GM18511 (cell line): ENCODE measurements at regions not wholly inside any gene's neighbourhood (a gene's known extent, or its start where the extent isn't known, plus 50 kb on each side); places are given as distances from the start of the nearest gene placed in this dataset.

Experiments used
- ATAC-seq: cut with Tn5 transposase; IDR thresholded peaks from one replicate; pipeline ENCODE4 v1.9.1; 2021; ENCODE audit warnings: mild to moderate bottlenecking, moderate library complexity; ENCODE audit not compliant: unreplicated experiment

DNA sequence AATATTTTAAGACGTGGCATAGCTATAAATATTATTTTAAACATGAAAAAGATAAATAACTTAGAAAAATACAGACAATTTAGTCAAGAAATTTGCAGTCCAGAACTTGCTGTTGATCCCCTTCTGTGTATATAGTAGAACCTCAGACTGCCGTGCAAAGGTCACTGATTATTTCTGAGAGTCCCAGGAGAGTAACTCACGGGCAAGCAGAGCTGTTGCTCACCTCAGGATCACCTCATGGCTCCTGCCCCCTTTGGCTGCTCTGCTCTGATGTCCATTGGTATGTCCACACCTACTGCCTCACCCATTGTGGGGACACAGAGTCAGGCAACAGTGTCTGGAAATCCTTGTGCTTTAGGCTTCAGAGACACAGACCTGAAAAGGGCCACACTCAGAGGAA, 392.9 kb upstream of the CELF4 start:
- no peak for ATAC-seq

- ATAC-seq: no peak
Observed at GRCh38 chr18:37956902-37957301, 391.3 kb upstream of the CELF4 start.

DNA sequence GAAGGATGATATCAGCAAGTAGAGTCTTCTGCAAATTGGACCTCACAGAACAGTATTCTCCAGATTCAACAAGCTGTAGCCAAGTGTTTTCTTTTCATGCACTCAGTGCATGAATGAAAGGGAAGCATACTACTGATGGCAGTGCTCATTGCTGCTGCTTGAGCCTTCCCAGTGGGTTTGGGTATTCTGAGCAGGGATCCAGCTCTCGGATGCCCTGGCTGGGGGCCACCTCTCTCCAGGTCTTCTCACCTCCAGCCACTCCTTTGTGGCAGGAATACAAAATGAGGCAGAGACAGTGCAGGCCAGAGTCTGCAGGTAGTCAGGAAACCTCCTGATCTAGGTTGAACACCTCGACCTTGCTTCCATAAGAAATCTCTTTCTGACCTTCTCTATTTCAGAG, 390.4 kb upstream of the CELF4 start:
- ATAC-seq: no peak

- ATAC-seq: no peak
Observed at GRCh38 chr18:37955201-37955600, 389.6 kb upstream of the CELF4 start.

DNA sequence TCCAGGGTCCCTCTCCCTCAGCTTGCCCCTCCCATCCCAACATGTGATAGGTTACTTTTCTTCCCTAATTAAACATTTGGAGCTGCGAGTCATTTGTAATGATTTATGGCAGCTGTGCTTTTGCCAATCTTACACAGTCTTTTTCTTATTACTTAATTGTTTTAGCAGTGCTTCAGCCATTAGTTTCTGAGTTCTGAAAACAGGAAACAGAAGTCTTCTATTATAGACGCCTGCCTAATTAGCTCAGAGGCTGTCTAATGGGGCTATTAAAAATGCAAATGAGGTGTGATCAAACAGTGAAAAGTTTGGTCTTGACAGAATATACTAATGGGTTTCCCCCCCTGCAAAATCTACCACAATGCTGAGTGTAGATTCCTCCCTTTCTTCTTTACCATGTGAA, 388.3 kb upstream of the CELF4 start:
- no peak for ATAC-seq

GRCh38 chr18:37948471-37948870, 382.9 kb upstream of the CELF4 start:
- ATAC-seq: no peak

DNA sequence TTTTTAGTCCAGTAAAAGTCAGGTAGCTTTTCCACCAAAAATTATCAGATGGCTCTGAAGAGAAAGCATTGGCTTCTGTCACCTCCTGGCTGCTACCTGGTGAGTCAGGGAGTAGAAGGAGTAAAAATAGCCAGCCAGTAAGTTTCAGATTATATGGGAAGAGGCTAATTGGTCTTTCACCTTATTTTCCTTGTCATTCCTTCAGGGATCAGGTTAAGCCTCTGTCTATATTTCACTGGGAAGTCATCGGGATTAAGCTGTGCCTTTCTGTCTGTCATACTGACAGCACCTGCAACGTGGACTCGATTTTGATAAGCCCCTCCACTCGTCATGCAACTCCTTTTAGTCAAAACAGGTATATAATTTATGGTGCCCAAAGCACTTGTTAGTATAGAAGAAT, 380.7 kb upstream of the CELF4 start:
- ATAC-seq: no peak

GRCh38 chr18:37944700-37945270, 379.2 kb upstream of the CELF4 start:
- ATAC-seq: no peak

DNA sequence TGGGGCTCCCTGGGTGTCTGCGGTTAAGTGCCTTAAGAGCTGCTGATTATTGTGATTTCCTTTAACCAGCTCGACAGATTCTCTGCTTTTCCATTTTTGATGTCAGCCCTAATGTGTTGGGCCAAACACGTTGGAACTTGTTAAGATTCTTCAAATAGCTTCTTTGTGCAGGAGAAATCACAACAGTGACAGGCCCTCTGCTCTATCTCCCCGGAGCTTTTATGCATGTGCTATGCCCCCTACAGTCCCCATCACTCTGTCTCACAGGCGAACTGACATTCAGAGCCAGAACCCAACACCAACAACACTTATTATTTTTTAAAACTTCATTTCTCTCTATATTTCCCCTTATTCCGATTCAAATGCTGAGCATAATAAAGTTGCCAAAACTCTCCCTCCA, 371.7 kb upstream of the CELF4 start:
- no peak for ATAC-seq

GRCh38 chr18:37935086-37935485, 369.5 kb upstream of the CELF4 start:
- ATAC-seq: no peak

DNA sequence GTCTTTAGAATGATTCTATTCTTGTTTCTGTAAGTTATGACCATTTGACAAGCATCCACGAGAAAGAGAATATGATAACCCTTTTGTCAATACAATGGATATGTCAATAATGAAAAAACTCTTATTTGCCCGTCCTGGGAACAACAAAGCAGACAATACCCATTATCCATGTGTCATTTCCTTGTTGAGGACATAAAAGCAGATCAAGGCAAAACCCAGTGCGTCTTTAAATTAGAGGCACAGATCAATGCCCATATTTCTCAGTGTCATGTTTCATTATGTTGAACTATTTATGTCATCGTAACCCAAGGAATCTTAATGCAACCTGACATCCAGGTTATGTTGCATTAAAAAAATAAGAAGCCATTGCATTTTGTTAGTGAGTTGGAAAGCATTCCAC, 365.0 kb upstream of the CELF4 start:
- ATAC-seq: no peak

DNA sequence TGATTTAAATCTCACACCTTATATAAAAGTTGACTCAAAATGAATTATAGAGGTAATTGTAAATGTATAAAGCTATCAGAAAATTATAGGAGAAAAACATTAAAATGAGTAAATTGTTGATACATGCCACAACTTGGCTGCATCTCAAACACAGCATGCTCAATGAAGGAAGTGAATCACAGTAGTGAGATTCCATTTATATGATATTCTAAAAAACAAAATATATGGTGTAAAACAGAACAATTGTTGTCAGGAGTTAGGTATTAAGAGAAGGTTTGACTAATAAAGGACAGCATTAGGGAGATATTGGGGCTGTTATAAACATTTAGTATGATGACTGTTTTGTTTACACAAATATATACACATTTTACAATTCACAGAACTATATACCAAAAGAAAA, 356.6 kb upstream of the CELF4 start:
- ATAC-seq: no peak

GRCh38 chr18:37920865-37921264, 355.3 kb upstream of the CELF4 start:
- ATAC-seq: no peak

DNA sequence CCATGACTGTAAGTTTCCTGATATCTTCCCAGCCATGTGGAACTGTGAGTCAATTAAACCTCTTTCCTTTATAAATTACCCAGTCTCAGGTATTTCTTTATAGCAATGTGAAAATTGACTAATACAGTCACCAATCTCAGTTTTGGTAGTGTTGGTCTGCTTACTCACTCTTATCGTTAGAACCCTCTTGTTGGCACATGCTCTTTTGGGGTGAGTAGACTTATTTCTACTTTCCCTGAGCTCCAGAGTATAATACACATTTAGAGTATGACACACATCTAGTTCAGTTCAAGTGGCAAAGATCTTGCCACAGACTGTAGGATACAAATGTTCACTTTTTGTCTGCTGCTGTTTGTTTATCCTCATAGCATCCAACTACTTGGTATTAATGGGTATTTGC, 347.5 kb upstream of the CELF4 start:
- ATAC-seq: no peak

- ATAC-seq: no peak
Observed at GRCh38 chr18:37902344-37902743, 336.7 kb upstream of the CELF4 start.

DNA sequence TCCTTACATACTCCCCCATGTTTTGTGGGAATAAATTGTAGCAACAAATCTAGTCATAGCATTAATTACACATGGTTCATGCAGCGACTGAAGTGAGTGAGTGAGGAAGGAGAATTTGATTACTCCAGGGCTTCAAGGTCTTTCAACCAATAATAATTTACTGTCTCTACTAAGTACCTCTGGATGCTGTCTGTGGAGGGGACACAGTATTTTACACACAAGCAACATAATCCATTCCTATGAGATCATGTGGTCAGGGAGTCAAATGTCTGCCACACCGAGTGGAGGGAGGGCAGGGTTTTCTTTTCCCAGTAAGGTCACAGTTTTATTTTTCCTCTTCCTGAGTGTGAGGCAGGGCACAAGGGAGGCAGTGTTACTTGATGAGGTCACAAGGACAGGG, 334.7 kb upstream of the CELF4 start:
- ATAC-seq: no peak

DNA sequence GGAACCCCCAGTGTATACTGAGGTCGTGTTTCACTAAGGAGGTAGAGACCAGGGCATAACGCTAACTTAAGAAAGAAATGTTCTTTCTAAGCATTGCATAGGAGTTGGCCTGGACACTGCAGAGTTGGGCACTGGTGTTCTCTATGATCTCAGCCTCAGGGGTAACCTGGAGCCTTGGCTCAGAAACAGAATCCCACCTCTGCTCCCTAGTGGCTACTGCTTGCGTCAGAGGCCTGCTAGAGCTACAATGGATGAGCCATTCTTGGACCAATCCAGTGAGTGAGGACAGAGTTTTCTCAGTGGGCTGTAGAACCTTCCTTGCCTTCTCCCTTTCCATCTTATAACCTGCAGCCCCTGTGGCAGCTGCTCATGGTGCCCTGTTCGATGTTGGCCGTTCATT, 324.4 kb upstream of the CELF4 start:
- ATAC-seq: no peak

- ATAC-seq: no peak
Observed at GRCh38 chr18:37874721-37875120, 309.1 kb upstream of the CELF4 start.

GRCh38 chr18:37873416-37873815, 307.8 kb upstream of the CELF4 start:
- ATAC-seq: no peak

DNA sequence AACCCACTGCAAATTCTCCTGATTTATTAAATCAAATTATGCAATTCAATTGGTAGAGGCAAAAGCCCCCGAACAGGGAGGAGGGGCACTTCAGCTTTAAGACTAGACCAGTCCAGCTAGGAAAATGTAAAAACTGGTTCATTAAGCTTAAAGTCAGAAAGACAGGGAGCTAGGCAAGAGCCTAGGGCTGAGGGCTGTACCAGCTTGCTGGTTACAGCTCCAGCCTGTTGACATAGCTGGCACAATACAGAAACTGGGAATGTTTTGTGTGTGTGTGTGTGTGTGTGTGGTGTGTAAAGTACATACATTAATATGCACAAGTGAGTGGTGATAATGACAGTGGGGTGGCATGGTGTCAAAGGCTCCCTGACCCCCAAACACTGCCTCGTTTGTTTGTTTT, 307.0 kb upstream of the CELF4 start:
- no peak for ATAC-seq

DNA sequence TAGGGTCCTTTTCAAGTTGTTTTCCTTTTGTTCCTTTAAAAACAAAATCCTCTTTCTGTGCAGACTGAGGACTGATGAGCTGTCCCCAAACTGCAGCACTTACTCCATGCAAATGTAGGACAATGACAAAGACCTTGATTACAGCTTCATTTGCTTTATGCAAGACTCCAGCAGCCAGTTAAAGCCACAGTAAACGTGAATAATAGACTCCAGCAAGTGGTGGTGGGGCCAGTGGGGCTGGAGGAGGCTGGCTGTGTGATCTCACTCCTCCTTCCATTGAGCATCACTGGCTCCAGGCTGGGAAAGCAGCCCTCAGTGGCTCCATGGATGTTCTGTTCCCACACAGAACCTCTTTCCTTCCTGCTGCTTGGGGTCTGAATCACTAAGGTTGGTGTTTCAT, 306.0 kb upstream of the CELF4 start:
- no peak for ATAC-seq

DNA sequence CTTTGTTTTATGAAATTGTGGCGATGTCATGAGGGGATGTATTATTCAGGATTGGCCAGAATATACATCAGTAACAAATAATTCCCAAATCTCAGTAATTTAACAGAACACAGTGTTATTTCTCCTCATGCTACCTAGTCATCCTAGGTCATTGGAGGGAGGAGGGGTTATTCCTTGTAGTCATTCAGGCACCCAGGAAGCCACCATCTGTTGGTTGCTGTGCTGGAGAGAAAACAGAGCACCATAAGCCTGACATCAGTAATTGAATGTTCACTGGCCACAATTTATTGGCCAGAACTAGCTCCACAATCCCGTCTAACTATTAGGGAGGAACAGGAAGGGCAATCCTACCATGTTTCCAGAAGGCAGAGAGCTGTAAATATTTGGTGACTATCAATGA, 303.5 kb upstream of the CELF4 start:
- no peak for ATAC-seq

DNA sequence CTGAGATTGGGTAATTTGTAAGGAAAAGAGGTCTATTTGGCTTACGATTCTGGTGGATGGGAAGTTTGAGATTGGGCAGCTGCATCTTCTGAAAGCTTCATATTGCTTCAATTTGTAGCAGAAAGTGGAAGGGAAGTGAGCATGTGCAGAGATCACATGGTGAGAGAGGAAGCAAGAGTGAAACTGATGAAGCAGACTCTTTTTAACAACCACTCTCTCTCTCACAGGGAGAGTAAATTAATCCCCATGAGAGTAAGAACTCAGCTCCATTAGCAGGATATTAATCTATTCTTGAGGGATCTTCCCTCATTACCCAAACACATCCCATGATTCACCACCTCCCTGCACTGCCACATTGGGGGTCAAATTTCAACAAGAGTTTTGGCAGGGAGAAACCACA, 298.5 kb upstream of the CELF4 start:
- ATAC-seq: no peak

DNA sequence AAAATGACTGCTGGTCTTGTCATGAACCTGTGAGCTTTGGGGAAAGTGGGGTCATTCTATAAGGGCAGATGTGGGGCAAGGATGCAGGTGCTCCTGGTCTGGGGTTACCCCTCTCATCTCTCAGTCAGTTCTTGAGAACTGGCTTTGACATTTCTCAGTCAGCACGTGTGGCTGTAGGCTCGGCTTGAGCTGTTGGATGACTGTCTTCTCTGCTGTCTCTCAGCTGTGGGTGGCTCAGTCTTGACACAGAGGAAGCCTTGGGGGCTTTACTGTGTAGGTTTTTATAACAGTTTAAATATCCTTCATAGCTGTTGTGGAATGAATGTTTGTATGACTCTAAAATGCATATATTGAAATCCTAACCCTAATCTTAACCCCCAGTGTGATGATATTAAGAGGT, 296.4 kb upstream of the CELF4 start:
- ATAC-seq: no peak
